ENCODE measurements at regions not wholly inside any gene's neighbourhood (a gene's known extent, or its start where the extent isn't known, plus 50 kb on each side); places are given as distances from the start of the nearest gene placed in this dataset.

- TF ChIP-seq CTCF (IDR thresholded peaks at IDR 0.05): no peak
- no peak for TF ChIP-seq POLR2A (IDR thresholded peaks at IDR 0.05)
Observed at GRCh38 chr4:115865736-115866135, 752.3 kb upstream of the NDST4 start.

All from heart left ventricle (tissue), 13 donors.